CD4-positive, alpha-beta T cell treated with Interleukin-6 at 100 ng/mL for 8 hours (primary cell): ENCODE measurements at regions not wholly inside any gene's neighbourhood (a gene's known extent, or its start where the extent isn't known, plus 50 kb on each side); places are given as distances from the start of the nearest gene placed in this dataset.

Source experiments
- DNase-seq: peaks from one replicate; pipeline ENCODE4 v3.0.0-alpha.2; 2020; ENCODE audit warnings: mixed read lengths, low spot score

DNA sequence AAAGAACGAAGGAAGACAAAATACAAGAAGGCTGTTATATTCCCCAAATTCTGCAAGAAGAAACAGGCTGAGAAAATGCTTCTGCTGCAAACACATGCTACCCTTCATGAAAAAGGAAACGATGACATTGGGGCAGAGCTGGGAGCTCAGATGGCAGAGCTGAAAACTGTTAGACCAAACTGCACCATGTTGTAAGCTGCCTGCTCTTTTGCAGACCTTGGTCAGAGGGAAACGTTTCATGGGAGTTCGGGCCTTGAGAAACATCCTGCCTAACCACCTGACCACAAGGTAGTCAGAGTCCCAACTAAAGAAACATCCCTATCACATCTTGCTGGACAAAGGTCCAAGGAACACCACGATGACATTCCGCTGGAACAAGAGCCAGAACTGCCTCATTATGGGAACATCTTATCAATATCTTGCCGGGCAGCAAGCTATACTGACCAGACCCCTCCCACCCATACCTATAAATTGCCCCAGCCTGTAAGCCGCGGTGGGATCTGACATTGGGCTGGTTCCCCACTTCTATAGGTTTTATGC is 110.7 kb upstream of the CTSC start:
- DNase-seq: no peak

DNA sequence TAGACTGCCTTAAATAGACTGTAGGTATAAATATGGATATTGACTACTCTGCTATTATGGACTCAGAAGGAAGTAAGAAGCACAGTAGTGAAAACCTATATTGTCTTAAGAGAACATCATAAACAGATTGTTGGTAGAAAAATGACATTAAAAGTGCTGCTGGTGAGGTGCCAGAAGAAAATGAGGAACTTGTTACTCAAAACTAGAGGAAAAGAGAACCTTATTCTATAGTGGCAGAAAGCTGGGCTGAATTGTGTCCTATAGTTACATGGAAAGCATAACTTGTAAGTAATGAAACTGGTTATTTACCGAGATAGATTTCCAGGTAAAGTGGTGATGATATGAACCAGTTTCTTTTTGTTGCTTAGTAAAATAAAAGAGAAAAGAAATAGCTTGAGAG is 109.7 kb upstream of the CTSC start:
- no peak for DNase-seq

DNA sequence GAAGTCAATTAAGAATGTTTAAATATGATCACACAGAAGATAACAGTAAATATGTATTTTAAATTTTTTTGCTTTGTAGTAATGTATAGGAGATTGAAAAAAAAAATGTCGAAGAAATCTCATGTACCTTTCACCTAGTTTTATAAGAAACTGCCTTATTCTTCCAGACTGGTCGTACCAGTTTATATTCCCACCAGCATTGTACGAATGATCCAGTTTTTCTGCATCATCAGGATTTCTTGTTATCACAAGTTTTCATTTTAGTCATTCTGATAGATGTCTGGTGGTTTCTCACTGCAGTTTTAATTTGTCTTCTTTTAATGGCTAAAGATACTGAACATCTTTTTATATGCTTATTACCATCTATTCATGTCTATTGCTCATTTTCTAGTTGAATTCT is 101.8 kb upstream of the CTSC start:
- DNase-seq: no peak

DNA sequence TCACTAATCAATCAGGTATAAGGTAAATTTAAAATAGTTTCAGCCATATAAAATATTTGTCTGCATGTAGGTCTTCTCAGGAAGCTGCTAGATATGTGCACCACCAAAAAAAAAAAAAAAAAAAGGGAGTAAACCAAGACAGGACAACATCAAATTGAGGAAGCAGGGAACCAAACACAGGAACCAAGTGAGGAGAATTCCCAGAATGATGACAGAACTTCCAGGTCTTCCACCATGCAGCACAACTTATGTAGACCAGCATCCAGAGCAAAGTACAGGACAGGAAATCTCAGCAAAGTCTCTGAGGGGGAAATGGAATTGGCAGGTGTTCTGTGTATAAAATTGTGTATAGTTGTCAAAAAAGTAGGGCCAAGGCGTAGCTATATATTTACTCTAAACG is 101.2 kb upstream of the CTSC start:
- no peak for DNase-seq

DNA sequence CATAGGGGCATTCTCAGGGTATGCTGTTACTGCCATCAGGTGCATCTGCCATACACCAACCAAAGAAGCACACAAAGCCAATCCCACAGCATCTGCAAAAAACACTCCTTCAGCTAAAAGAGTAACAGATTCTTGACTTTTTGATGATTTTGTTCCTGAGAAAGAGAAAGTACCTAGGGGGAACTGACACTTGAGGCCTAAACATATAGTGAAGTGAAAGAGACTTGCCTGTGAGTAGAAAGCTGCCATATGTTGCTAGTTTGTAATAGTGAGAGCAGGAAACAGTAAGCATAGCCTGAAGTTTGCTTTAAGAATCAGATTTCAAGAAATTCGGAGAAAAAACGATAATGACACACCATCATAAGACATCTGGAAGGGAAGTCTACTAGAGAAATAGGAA is 97.9 kb upstream of the CTSC start:
- DNase-seq: no peak

DNA sequence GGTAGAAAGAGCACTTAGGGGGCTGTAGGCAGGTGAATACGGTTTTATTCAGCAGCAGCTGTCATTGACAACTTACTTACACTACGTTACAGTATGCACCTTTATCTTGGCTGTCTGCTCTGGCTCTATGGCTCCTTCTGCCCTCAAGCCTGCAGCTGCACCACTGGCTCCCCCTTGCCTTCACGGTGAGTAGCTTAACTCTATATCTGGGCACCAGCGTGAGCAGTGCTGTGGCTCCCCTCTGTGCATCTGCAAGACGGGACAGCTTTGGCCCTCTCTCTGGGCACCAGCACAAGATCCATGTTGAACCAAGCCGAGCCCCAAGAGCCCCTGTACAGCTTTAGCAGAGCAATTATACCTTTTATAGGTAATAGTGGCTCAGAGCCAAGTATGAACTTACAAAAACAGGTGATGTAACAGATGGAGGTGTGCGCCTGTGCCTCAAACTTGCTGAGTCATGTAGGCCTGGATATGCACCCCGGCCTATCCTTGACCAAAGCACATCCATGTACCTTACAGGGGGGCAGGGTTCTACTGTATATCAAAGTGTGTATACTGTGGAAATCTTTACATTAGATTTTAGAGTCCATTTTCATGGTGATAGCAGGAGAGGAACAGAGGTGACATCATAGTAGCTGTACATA is 96.9 kb upstream of the CTSC start:
- no peak for DNase-seq

DNA sequence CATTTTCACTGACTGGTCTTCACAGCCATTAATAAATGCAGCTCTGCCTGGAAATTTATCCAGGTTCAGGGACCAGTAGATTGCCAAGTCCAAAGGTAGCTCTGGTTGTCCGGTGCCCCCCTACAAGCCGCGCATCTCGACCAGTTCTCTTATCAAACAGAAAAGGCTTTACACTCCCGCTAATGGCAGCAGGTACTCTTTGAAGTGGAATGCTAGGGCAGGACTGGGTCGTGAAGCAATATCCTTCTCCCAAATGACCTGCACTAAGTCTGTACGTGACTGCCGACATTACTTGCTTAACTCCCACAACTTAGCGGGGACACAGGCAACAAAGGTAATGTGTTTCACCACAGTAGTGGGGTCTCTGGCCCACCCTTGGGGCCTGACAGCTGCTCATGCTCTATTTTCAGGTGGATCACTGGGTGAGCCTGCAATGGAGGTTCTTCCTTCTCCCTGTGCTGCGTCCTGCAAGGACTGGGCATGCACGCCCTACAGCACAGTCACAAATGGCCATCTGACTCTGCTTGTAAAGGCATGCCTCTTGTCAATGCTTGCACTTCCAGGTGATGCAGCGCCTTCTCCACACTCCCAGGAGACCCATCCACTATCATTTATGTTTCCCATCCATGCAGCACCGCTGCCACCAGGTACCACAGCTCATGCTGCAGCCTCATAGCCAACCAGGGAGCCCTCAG is 96.1 kb upstream of the CTSC start:
- no peak for DNase-seq

DNA sequence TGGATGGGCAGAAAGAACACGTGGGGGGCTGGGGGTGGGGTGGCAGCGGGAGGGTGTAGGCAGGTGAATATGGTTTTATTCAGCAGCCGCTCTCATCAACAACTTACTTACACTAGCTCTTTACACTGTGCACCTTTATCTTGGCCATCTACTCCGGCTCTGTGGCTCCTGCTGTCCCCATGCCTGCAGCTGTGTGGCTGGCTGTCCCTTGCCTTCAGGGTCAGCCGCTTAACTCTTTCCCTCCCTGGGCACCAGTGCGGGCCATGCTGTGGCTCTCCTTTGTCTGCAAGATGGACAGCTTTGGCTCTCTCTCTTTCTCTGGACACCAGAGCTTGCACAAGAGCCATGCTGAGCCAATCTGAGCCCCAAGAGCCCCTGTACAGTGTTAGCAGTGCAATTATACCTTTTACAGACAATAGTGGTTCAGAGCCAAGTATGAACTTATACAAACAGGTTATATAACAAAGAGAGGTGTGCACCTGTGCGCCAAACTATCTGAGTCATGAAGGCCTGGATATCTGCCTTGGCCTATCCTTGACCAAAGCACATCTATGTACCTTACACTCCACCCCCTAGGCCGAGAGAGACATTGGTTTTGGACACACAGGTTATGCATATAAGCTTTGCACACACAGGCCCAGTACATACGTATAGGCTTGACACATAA is 94.3 kb upstream of the CTSC start:
- DNase-seq: no peak

DNA sequence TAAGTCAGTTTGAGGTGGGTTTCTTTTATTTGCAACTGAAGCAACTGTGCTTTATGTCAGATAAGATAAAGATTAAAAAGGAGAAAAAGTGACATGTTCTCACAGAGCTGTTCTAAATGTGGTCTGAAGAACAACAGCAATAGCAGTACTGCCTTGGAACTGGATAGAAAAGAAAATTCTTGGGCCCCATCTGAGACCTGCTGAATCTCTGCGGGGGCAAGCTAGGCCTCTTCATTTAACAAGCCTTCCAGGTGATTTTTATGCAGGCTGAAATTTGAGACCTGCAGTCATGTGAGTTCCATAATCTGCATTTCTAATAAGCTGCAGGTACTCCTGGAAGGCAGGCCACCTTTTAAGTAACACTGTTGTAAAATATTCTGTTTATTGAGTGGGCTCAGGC is 91.4 kb upstream of the CTSC start:
- DNase-seq: no peak

DNA sequence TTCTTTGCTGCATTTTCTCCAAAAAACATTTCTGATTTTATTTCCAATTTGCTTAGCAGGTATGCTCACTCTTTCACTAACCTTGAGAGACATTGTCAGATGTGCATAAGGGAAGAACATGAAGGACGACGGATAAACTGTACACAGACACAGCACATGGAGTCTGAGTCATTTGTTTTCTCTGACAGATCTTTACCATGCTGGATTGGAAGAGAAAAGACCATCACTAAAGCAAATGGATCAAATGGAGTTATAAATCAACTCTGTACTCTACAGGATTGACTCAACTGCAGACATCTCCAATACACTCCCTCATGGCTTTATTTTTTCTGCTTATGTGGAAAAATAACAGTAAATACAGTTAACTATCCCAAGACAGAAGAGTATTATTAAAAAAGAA is 90.2 kb upstream of the CTSC start:
- DNase-seq: no peak

DNA sequence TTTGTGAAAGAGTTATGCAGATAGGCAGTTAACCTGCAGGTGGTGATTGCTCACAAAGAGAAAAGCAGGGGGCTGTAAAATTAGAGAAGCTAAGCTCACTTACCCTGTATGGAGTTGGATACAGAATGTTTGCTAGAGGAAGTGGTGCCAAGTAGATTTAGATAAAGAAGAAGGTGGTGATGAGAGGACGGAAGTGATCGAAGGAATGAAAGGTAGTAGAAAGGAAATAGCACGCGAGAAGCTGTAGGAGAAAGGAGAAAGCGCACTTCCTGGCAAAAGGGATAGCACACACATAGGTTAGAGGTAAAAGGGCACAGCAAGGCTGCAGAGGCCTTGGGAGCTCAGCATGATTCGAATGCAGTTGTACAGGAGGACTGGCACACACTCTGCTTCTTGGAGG is 87.3 kb upstream of the CTSC start:
- no peak for DNase-seq

DNA sequence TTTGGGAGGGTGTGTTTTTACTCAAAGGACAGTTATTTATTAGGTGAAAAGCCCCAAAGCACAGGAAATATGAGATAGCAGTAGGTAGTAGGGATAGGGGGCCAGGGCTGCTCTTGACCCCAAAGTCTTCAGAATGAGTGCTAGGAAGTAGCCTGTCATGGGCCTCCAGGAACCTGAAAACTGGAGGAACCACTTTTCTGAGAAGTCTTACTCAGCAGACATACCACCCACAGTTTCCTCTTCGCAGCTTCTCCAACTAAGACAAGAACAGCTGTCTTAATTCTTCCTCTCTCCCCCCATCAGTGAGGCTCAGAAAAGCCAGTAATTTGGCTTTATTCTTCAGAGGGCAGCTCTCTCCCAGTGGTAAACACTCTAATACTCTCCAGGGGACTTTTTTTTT is 84.0 kb upstream of the CTSC start:
- DNase-seq: peak; percentile 20

DNA sequence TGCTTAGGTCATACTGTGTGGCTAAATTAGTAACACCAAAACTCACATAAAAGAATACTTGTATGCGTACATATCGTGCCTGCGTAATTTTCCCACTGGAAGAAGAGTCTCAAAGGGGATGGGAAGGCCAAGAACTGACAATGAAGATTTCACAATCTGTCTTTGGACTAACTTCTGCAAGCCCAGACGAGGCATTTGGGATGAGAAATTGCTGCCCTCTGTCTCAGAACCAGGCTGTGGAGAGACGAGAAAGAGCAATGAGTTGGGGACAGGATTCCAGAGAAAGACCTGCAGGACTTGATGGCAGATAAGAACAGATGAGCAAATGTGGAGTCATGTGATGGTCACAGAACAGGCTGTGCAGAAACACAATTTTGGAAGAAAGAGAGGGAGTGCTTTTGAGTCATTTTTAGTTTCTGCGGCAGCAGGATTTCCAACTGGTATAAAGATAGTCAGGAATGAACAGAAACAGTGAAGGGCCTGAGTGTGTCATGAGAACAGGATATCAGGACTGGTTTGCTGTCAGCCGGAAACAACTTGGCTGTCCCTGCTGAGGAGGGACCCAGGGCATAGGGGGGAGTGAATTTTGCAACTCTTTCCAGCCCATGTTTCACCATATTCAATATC is 82.7 kb upstream of the CTSC start:
- DNase-seq: no peak

DNA sequence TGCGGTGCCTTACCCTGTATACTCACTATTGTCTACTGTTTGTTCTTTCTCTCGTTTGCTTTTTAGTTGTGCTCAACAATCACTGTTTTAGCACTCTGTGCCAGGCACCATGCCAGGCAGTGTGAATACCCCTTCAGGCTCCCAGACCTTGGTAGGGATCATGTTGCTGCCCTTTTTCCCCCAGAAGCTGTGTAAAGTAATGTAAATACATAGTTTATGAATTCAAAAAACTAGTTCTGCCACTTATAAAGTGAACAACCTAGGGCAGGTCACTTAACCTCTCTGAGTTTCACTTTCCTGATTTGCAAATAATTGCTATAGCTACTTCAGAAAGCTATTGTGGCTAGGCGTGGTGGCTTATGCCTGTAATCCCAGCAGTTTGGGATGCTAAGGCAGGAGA is 81.0 kb upstream of the CTSC start:
- DNase-seq: no peak

DNA sequence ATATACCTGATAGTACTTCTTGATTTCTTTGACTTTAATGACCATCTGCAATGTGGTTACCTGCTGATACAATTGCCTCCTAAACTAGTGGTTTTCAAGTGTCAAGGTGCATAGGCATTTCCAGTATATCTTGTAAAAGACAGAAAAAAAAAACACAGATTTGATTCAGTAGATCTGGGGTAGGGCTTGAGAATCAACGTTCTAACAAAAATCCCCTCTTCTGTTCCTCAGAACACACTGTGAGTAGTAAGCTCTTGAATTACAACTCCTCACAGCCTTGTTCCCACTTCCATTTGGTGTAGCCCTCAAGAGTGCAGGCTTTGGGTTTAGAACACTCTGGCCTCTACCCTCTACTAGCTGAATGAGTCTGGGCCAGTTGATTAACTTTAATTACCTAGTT is 78.0 kb upstream of the CTSC start:
- DNase-seq: no peak

DNA sequence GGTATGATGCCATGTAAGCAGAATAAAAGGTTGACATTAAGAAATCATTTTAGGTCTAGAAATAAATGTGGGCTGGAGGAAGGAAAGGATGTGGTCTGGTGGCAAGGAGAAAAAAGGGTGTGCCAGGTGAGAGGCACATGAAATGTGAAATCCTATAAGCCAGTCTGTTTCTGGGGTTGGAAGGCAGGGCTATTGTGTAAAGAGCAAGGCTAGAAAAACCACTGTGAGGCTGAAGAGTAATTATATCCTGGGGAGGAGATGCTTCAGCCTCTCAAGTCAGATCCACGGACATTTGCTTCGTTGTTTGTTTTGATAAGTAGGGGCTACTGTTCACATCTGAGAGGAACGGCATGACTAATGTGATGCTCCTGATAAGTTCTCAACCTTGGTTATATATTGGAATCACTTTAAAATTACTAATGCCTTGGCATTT is 77.5 kb upstream of the CTSC start:
- DNase-seq: peak; percentile 38

DNA sequence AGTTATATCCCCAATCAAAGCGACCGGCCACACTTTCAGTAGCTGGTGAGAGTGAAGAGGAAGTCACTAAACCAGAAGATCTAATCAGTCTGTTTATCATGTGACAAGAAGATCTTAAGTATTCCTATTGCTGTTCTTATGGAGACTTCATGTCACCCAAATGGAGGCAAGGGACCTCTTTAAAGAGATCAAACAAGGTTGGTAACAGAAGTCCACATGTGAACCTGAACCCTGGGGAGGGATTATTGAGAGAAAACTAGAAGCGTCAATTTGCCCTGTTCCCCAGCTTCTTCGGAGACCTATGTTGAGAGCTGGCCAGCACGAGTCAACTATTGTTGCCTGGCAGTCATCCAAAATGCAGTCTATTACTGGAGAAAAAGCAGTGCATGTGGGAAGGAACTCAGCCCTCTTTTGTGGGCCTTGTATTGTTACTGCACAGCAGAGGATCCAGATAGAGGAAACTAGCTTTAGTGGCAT is 76.9 kb upstream of the CTSC start:
- DNase-seq: peak; percentile 22

DNA sequence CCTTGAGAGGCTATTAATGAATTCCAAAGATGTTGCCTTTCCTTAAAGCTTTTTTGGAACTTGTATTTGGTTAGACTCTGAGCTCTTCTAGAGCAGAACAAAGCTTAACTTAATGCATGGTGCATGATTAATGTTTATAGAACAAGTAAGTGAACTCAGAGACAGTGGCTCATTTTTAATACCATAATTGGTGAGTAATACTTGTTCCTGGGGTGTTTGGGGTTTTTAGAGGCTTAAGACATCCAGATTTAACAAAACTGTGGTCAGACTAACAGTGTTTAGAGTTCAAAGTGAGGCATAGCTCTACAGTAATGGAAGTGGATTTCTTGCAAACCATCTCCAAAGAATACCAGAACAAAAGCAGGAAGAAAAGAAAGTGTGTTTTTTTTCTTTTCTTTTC is 73.7 kb upstream of the CTSC start:
- DNase-seq: no peak

DNA sequence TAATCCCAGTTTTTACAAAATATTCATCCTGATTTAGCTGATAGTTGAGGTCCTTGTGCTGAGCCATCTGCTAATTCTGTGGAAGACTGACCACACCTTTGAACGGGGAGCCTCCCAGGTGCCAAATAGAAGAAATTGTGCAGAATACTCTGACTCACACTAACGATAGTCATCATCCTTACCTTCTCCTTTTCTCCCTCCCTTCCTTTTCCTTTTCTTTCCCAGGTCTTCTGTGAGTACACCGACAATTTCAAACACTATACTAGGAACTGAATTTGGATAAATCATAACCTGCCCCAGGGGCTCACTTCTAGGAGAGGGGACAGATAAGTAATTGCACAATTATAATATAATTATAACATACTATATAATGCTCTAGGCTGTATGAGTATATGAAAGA is 73.1 kb upstream of the CTSC start:
- DNase-seq: no peak

DNA sequence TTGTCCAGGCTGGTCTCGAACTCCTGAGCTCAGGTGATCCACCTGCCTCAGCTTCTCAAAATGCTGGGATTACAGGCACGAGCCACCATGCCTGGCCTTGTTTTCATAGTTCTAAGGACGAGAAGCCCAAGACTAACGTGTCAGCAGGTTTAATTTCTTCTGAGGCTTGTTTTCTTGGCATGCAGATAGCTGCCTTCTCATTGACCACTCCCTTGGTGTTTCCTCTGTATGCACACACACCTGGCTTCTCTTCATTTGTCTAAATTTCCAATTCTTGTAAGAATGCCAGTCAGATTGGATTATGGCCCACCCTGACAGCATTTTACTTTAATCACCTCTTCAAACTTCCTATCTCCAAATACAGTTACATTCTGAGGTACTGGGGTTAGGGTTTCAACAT is 72.5 kb upstream of the CTSC start:
- no peak for DNase-seq

DNA sequence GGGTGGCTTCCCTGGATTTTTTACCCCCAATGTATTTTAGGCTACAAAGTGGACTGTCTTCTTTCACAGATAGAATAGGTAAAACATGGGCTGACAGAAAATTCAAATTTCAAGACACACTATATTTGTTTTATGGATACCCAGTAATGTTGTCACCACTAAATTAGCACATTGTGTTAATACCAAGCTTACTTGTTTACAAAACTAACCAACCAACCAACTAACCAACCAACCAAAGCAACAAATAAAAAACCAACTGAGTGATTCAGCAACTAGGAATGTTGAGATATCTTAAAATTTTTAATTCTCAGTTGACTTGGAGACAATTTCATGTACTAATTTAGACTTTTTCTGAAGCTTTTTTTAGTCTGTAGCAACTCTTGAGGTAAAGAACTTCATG is 69.3 kb upstream of the CTSC start:
- no peak for DNase-seq

DNA sequence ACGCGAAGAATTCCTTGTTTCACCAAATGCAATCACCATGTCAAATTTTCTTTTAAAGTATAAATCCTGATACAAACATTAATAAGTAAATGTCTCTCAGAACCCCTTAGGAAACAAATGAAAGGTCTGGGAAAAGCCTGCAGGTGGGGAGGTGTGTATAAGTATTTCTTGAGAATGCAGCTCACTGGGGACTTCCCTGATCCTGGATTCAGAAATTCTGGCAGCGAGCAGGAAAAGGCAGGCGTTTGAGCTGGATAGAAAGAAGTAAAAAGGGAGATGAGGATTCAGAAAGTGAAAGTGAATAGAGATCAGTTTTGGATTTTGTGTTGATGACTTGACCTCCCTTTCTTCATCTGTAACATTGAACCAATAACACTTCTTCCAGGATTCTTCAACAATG is 68.3 kb upstream of the CTSC start:
- no peak for DNase-seq
